ENCODE measurements at regions not wholly inside any gene's neighbourhood (a gene's known extent, or its start where the extent isn't known, plus 50 kb on each side); places are given as distances from the start of the nearest gene placed in this dataset.

GRCh38 chr2:49813208-49813607, 658.9 kb upstream of the FSHR start:
- in situ Hi-C loops (cut with MboI), result no loop called here
- no peak overlapping the region for H2AFZ ChIP-seq (ENCODE audit: control insufficient read depth, low read depth, low read length)
- no peaks in the 10 kb centered on the region for H3K9me3 ChIP-seq (replicated peaks; ENCODE audit: control insufficient read depth, insufficient read depth, low read length)
- H3K4me3 ChIP-seq, result no peak overlapping the region
- intact Hi-C loops (cut with micrococcal nuclease; ENCODE audit: unreplicated experiment), result no loop called here
- CTCF ChIA-PET, result no interaction called here
- TF ChIP-seq CHD1 (IDR thresholded peaks at IDR 0.05; ENCODE audit: low read depth, low read length) (no peak), PAX8 (IDR thresholded peaks at IDR 0.05) (no peak), ZNF622 (IDR thresholded peaks at IDR 0.05) (no peak), PML (IDR thresholded peaks at IDR 0.05; ENCODE audit: low read length) (no peak), NFIC (IDR thresholded peaks at IDR 0.05; ENCODE audit: low read depth, low read length) (no peak), EED (IDR thresholded peaks at IDR 0.05; ENCODE audit: low read depth) (no peak), RB1 (IDR thresholded peaks at IDR 0.05; ENCODE audit: borderline replicate concordance) (no peak), MYB (IDR thresholded peaks at IDR 0.05; ENCODE audit: borderline replicate concordance, low read depth, low read length) (no peak), HCFC1 (IDR thresholded peaks at IDR 0.05; ENCODE audit: low read length) (no peak), POLR2AphosphoS5 (IDR thresholded peaks at IDR 0.05; ENCODE audit: low read length) (no peak)
- no peak overlapping the region for H3K9ac ChIP-seq (ENCODE audit: control insufficient read depth, insufficient read depth, low read length)
- no peak overlapping the region for H3K4me2 ChIP-seq (ENCODE audit: control insufficient read depth, insufficient read depth)
- 82% methylated on average over 1 of the region's 1 CpG for WGBS (ENCODE audit: insufficient coverage, insufficient replicate concordance, low lambda C conversion rate, missing lambda C conversion rate)
- SMC1A ChIA-PET (ENCODE audit: uncharacterized antibody, unreplicated experiment), result no interaction called here
- no peaks in the 10 kb centered on the region for H3K79me2 ChIP-seq (ENCODE audit: control insufficient read depth, insufficient read depth, low read length)
- RAD21 ChIA-PET (ENCODE audit: unreplicated experiment), result no interaction called here
- no peak for ATAC-seq
- BruUV-seq (replicated peaks), result no TSS peak
- no peaks in the 10 kb centered on the region for H4K20me1 ChIP-seq (ENCODE audit: control insufficient read depth, insufficient read depth)
- no peak overlapping the region for H3K27ac ChIP-seq (ENCODE audit: control insufficient read depth, insufficient read depth)
- no peak for DNase-seq (ENCODE audit: low read depth, low spot score)
- H3K4me1 ChIP-seq (ENCODE audit: control insufficient read depth, insufficient read depth, low read length), result no peaks in the 10 kb centered on the region
- H3K36me3 ChIP-seq (ENCODE audit: control insufficient read depth in 2 of 2, insufficient read depth in 2 of 2, low read length in 1 of 2), result no peaks in the 10 kb centered on the region
- POLR2A ChIA-PET, result no interaction called here
- no peaks in the 10 kb centered on the region; a peak in 1 of 4 replicates for H3K27me3 ChIP-seq (replicated peaks in 1 of 2; ENCODE audit: control insufficient read depth in 2 of 2, insufficient read depth in 2 of 2, low read length in 1 of 2)
- FAIRE-seq, result no peak

- Histone ChIP-seq H4K20me1 (ENCODE audit: control insufficient read depth, insufficient read depth) (no peaks in the 10 kb centered on the region), H3K9me3 (replicated peaks; ENCODE audit: control insufficient read depth, insufficient read depth, low read length) (no peaks in the 10 kb centered on the region), H3K4me3 (no peak overlapping the region), H3K79me2 (ENCODE audit: control insufficient read depth, insufficient read depth, low read length) (no peaks in the 10 kb centered on the region), H3K36me3 (ENCODE audit: control insufficient read depth in 2 of 2, insufficient read depth in 2 of 2, low read length in 1 of 2) (no peaks in the 10 kb centered on the region), H3K4me2 (ENCODE audit: control insufficient read depth, insufficient read depth) (no peak overlapping the region), H3K27me3 (replicated peaks in 1 of 2; ENCODE audit: control insufficient read depth in 2 of 2, insufficient read depth in 2 of 2, low read length in 1 of 2) (no peaks in the 10 kb centered on the region; a peak in 1 of 4 replicates), H3K27ac (ENCODE audit: control insufficient read depth, insufficient read depth) (no peak overlapping the region), H3K4me1 (ENCODE audit: control insufficient read depth, insufficient read depth, low read length) (no peaks in the 10 kb centered on the region), H2AFZ (ENCODE audit: control insufficient read depth, low read depth, low read length) (no peak overlapping the region), H3K9ac (ENCODE audit: control insufficient read depth, insufficient read depth, low read length) (no peak overlapping the region)
- BruUV-seq (replicated peaks), result no TSS peak
- ChIA-PET CTCF (no interaction called here), RAD21 (ENCODE audit: unreplicated experiment) (no interaction called here), SMC1A (ENCODE audit: uncharacterized antibody, unreplicated experiment) (no interaction called here), POLR2A (no interaction called here)
- DNase-seq (ENCODE audit: low read depth, low spot score), result no peak
- ATAC-seq, result no peak
- in situ Hi-C loops (cut with MboI) (no loop called here), intact Hi-C loops (cut with micrococcal nuclease; ENCODE audit: unreplicated experiment) (no loop called here)
- TF ChIP-seq EZH2 (IDR thresholded peaks at IDR 0.05; ENCODE audit: borderline replicate concordance, control insufficient read depth, low read depth, low read length) (no peak), NFYB (IDR thresholded peaks at IDR 0.05; ENCODE audit: insufficient read depth, low read depth, low read length) (no peak), ZZZ3 (IDR thresholded peaks at IDR 0.05; ENCODE audit: control insufficient read depth, insufficient read length, low read depth) (no peak), RB1 (IDR thresholded peaks at IDR 0.05; ENCODE audit: borderline replicate concordance) (no peak), EGR1 (IDR thresholded peaks at IDR 0.05; ENCODE audit: borderline replicate concordance in 1 of 2, low read depth in 2 of 2, low read length in 2 of 2) (no peak), PML (IDR thresholded peaks at IDR 0.05; ENCODE audit: low read length) (no peak), CBX5 (IDR thresholded peaks at IDR 0.05; ENCODE audit: low read depth) (no peak), SPI1 (IDR thresholded peaks at IDR 0.05; ENCODE audit: borderline replicate concordance, insufficient read depth, low read depth, low read length) (no peak), LARP7 (IDR thresholded peaks at IDR 0.05) (no peak)
- no peak for FAIRE-seq
These were observed 658.4 kb upstream of the FSHR start for GRCh38 chr2:49812730-49813129.
